IMR-90 (cell line): ENCODE measurements at regions not wholly inside any gene's neighbourhood (a gene's known extent, or its start where the extent isn't known, plus 50 kb on each side); places are given as distances from the start of the nearest gene placed in this dataset.

Source experiments
- ATAC-seq: fragments of 200-7000 bp; cut with Tn5 transposase; 2 replicates; pipeline ENCODE4 v1.9.1; 2020; ENCODE audit warnings: low read depth, mild to moderate bottlenecking, moderate library complexity
- BruUV-seq: library from RNA; stranded (reverse); fragments of 400-500 nt; replicated peaks from 2 replicates; lab custom pipeline; 2021; lab: Mats Ljungman, UMichigan
- CTCF ChIA-PET: fragments of 300-600 bp; formaldehyde crosslinking; extraction: SDS; loops from one replicate; lab custom pipeline; 2021; ENCODE audit warnings: antibody characterized with exemption; lab: Yijun Ruan, JAX
- POLR2A ChIA-PET: fragments of 300-600 bp; sonication (Branson Sonifier 250); formaldehyde crosslinking; loops from one replicate; lab custom pipeline; 2022; ENCODE audit warnings: antibody characterized with exemption; ENCODE audit not compliant: unreplicated experiment; lab: Charles Lee
- DNase-seq: peaks from one replicate; pipeline ENCODE4 v3.0.0; 2013
- H2AFZ ChIP-seq: replicated peaks from 2 replicates; pipeline ENCODE3; 2013; ENCODE audit warnings: low read length, mild to moderate bottlenecking; ENCODE audit not compliant: poor library complexity
- H2AK5ac ChIP-seq: 2 replicates; pipeline ENCODE4 v1.6.1; 2013; ENCODE audit warnings: low read depth, low read length, inconsistent platforms
- H2AK9ac ChIP-seq: replicated peaks from 2 replicates; pipeline ENCODE3; 2013; ENCODE audit warnings: mild to moderate bottlenecking, low read depth, low read length, moderate library complexity; ENCODE audit not compliant: poor library complexity
- H2BK120ac ChIP-seq: 2 replicates; pipeline ENCODE4 v1.6.1; 2013; ENCODE audit warnings: low read depth, low read length, inconsistent platforms
- H2BK15ac ChIP-seq: 3 replicates; pipeline ENCODE4 v1.6.1; 2013; ENCODE audit warnings: low read depth, low read length, inconsistent platforms
- H2BK20ac ChIP-seq: 2 replicates; pipeline ENCODE4 v1.6.1; 2013; ENCODE audit warnings: low read depth, mild to moderate bottlenecking, inconsistent platforms, low read length, moderate library complexity
- H2BK5ac ChIP-seq: 2 replicates; pipeline ENCODE4 v1.6.1; 2013; ENCODE audit warnings: mild to moderate bottlenecking, low read depth, low read length, inconsistent platforms; ENCODE audit not compliant: poor library complexity, severe bottlenecking
- H3K14ac ChIP-seq: replicated peaks from 2 replicates; pipeline ENCODE4 v1.6.1; 2013; ENCODE audit warnings: low read depth, low read length, inconsistent platforms
- H3K18ac ChIP-seq: 2 replicates; pipeline ENCODE4 v1.6.1; 2013; ENCODE audit warnings: low read depth, low read length, control low read depth
- H3K23ac ChIP-seq: 2 replicates; pipeline ENCODE4 v1.6.1; 2013; ENCODE audit warnings: low read depth, low read length, inconsistent platforms
- H3K27ac ChIP-seq: 2 replicates; pipeline ENCODE4 v1.5.1; 2013; ENCODE audit warnings: mild to moderate bottlenecking, control low read depth, low read length; ENCODE audit not compliant: insufficient read depth
- H3K27me3 ChIP-seq: 2 replicates; pipeline ENCODE4 v1.6.1; 2013; ENCODE audit warnings: low read length; ENCODE audit not compliant: control insufficient read depth, insufficient read depth
- H3K36me3 ChIP-seq: 2 replicates; pipeline ENCODE4 v1.6.1; 2013; ENCODE audit warnings: low read length, mixed read lengths; ENCODE audit not compliant: control insufficient read depth, insufficient read depth
- H3K4ac ChIP-seq: 2 replicates; pipeline ENCODE4 v1.6.1; 2013; ENCODE audit warnings: low read depth, low read length, inconsistent platforms
- H3K4me1 ChIP-seq: 2 replicates; pipeline ENCODE4 v1.6.1; 2013; ENCODE audit warnings: low read length, mixed read lengths; ENCODE audit not compliant: control insufficient read depth, insufficient read depth
- H3K4me2 ChIP-seq: 2 replicates; pipeline ENCODE4 v1.6.1; 2013; ENCODE audit warnings: low read depth, mild to moderate bottlenecking, control low read depth, low read length, moderate library complexity
- H3K4me3 ChIP-seq: 2 replicates; pipeline ENCODE4 v1.5.1; 2013; ENCODE audit warnings: low read depth, mild to moderate bottlenecking, control low read depth, low read length, moderate library complexity; ENCODE audit not compliant: insufficient read depth
- H3K56ac ChIP-seq: 2 replicates; pipeline ENCODE4 v1.6.1; 2013; ENCODE audit warnings: low read length, inconsistent platforms; ENCODE audit not compliant: insufficient read depth; ENCODE audit errors: extremely low read depth
- H3K79me1 ChIP-seq, 2 experiments: 2 replicates each; pipeline ENCODE4 v1.6.1; 2013; ENCODE audit warnings: low read length in 2 of 2, inconsistent platforms in 1 of 2, low read depth in 1 of 2
- H3K9ac ChIP-seq: 2 replicates; pipeline ENCODE4 v1.6.1; 2013; ENCODE audit warnings: low read depth, low read length, control low read depth
- H3K9me1 ChIP-seq: 2 replicates; pipeline ENCODE4 v1.6.1; 2013; ENCODE audit warnings: low read length, inconsistent platforms; ENCODE audit not compliant: insufficient read depth
- H3K9me3 ChIP-seq: 2 replicates; pipeline ENCODE4 v1.6.1; 2013; ENCODE audit warnings: low read length; ENCODE audit not compliant: control insufficient read depth, insufficient read depth
- H4K20me1 ChIP-seq: 2 replicates; pipeline ENCODE4 v1.6.1; 2013; ENCODE audit warnings: low read length, inconsistent platforms; ENCODE audit not compliant: insufficient read depth
- H4K5ac ChIP-seq: 2 replicates; pipeline ENCODE4 v1.6.1; 2013; ENCODE audit warnings: mild to moderate bottlenecking, low read depth, low read length, control low read depth
- H4K8ac ChIP-seq, 2 experiments: 2 replicates each; pipeline ENCODE4 v1.6.1; 2013; ENCODE audit warnings: low read depth in 2 of 2, low read length in 2 of 2, control low read depth in 1 of 2, inconsistent platforms in 1 of 2
- H4K91ac ChIP-seq: 2 replicates; pipeline ENCODE4 v1.6.1; 2013; ENCODE audit warnings: low read depth, low read length, inconsistent platforms; ENCODE audit not compliant: insufficient read depth
- BHLHE40 ChIP-seq: fragments of 150-350 bp; IDR thresholded peaks from 2 replicates; pipeline ENCODE4 v1.6.1; 2016; ENCODE audit warnings: mild to moderate bottlenecking, low read depth, low read length
- CEBPB ChIP-seq: IDR thresholded peaks from 2 replicates; pipeline ENCODE4 v1.6.1; 2012; ENCODE audit warnings: low read depth, low read length, improper control_type of control experiment
- CHD1 ChIP-seq: IDR thresholded peaks from 2 replicates; pipeline ENCODE4 v1.6.1; 2012; ENCODE audit warnings: low read depth, low read length, improper control_type of control experiment
- ELK1 ChIP-seq: fragments of 150-350 bp; IDR thresholded peaks from 2 replicates; pipeline ENCODE4 v1.6.1; 2016; ENCODE audit warnings: low read depth, mild to moderate bottlenecking, low read length, moderate library complexity, borderline replicate concordance
- FOS ChIP-seq: fragments of 150-350 bp; IDR thresholded peaks from 2 replicates; pipeline ENCODE4 v1.6.1; 2016; ENCODE audit warnings: low read depth, low read length
- MAFK ChIP-seq: IDR thresholded peaks from 2 replicates; pipeline ENCODE4 v1.6.1; 2012; ENCODE audit warnings: low read depth, low read length, improper control_type of control experiment
- MAZ ChIP-seq: IDR thresholded peaks from 2 replicates; pipeline ENCODE4 v1.6.1; 2012; ENCODE audit warnings: low read depth, mild to moderate bottlenecking, low read length, improper control_type of control experiment, moderate library complexity, borderline replicate concordance
- NFE2L2 ChIP-seq: fragments of 150-350 bp; IDR thresholded peaks from 2 replicates; pipeline ENCODE4 v1.6.1; 2016; ENCODE audit warnings: low read depth, mild to moderate bottlenecking, low read length
- RAD21 ChIP-seq: IDR thresholded peaks from 2 replicates; pipeline ENCODE4 v1.6.1; 2012; ENCODE audit warnings: low read length, improper control_type of control experiment
- RCOR1 ChIP-seq: IDR thresholded peaks from 2 replicates; pipeline ENCODE4 v1.6.1; 2012; ENCODE audit warnings: mild to moderate bottlenecking, low read length, improper control_type of control experiment; ENCODE audit not compliant: insufficient replicate concordance
- RFX5 ChIP-seq: IDR thresholded peaks from 2 replicates; pipeline ENCODE4 v1.8.0; 2012; ENCODE audit warnings: low read depth, mild to moderate bottlenecking, low read length, moderate library complexity
- SMC3 ChIP-seq: fragments of 150-350 bp; IDR thresholded peaks from 2 replicates; pipeline ENCODE4 v1.6.1; 2016; ENCODE audit warnings: low read depth, mild to moderate bottlenecking, antibody characterized with exemption, low read length, moderate library complexity
- WGBS, 2 experiments: methylation state at CpG; one replicate each; pipeline versions ENCODE4 v1.1.5 to v1.1.7; 2013; ENCODE audit warnings: missing lambda C conversion rate in 2 of 2; ENCODE audit not compliant: insufficient read length in 1 of 2; ENCODE audit errors: extremely low coverage in 2 of 2; 5-methylcytosine and 5-hydroxymethylcytosine counted together
- dilution Hi-C: fragments of 300-500 bp; cut with HindIII; formaldehyde crosslinking; loops from one replicate; pipeline ENCODE4 v1.14.3; 2018; ENCODE audit warnings: low sequenced_read_pairs; ENCODE audit not compliant: unreplicated experiment
- in situ Hi-C: fragments of 300-500 bp; cut with MboI; formaldehyde crosslinking; loops from 3 replicates; pipeline ENCODE4 v1.14.3; 2019; ENCODE audit warnings: low sequenced_read_pairs, inconsistent platforms, mixed read lengths
- intact Hi-C: fragments of 100-400 bp; cut with micrococcal nuclease; formaldehyde crosslinking; loops from 2 replicates; pipeline ENCODE4 v1.10.0; 2022
- TF ChIP-seq, protein P1 (sequence below): fragments of 150-350 bp; IDR thresholded peaks from 2 replicates; pipeline ENCODE4 v1.6.1; 2017; ENCODE audit warnings: mild to moderate bottlenecking, antibody characterized with exemption, low read length, low read depth

- H3K4me3 ChIP-seq, result no peak overlapping the region
- no peak overlapping the region for H2AK9ac ChIP-seq
- no peak overlapping the region for H3K56ac ChIP-seq
- intact Hi-C loops, result no loop called here
- ChIA-PET POLR2A (no interaction called here), CTCF (interaction anchor here (0.7 kb wide), 1 partner anchor 240 kb away, joined by 4 read pairs; no protein-coding TSS in a partner anchor)
- no peaks in the 10 kb centered on the region for H4K20me1 ChIP-seq
- H2BK15ac ChIP-seq, result no peak overlapping the region
- in situ Hi-C loops, result no loop called here
- ATAC-seq (peak; percentile 50), DNase-seq (peak; percentile 85)
- H4K8ac ChIP-seq, result no peak overlapping the region
- TF ChIP-seq ELK1, result no peak
- TF ChIP-seq CEBPB, result no peak
- no peak for TF ChIP-seq CHD1
- no peak for TF ChIP-seq NFE2L2
- no peak for TF ChIP-seq MAZ
- TF ChIP-seq RAD21, result no peak
- TF ChIP-seq BHLHE40, result no peak
- no peak for TF ChIP-seq MAFK
- no peak for TF ChIP-seq SMC3
- TF ChIP-seq FOS, result no peak
- TF ChIP-seq RCOR1, result no peak
- TF ChIP-seq, protein P1, sequence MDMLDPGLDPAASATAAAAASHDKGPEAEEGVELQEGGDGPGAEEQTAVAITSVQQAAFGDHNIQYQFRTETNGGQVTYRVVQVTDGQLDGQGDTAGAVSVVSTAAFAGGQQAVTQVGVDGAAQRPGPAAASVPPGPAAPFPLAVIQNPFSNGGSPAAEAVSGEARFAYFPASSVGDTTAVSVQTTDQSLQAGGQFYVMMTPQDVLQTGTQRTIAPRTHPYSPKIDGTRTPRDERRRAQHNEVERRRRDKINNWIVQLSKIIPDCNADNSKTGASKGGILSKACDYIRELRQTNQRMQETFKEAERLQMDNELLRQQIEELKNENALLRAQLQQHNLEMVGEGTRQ, result no peak
- TF ChIP-seq RFX5, result no peak
- H2AK5ac ChIP-seq, result no peak overlapping the region
- H3K79me1 ChIP-seq, result no peaks in the 10 kb centered on the region
- no peak overlapping the region for H3K14ac ChIP-seq
- no CpG with 5 or more reads among the region's 2 CpGs for WGBS, 2 experiments
- H2AFZ ChIP-seq, result no peak overlapping the region
- BruUV-seq, result no TSS peak
- dilution Hi-C loops, result no loop called here
- H3K9ac ChIP-seq, result no peak overlapping the region
- no peak overlapping the region for H3K4ac ChIP-seq
- H3K9me1 ChIP-seq, result peaks cover 3% of the 10 kb centered on the region; the same call in 1 of the 2 replicates
- no peak overlapping the region for H3K18ac ChIP-seq
- H3K4me1 ChIP-seq, result no peaks in the 10 kb centered on the region
- no peaks in the 10 kb centered on the region for H3K9me3 ChIP-seq
- H3K23ac ChIP-seq, result no peak overlapping the region
- H2BK5ac ChIP-seq, result no peak overlapping the region
- no peak overlapping the region for H4K91ac ChIP-seq
- no peaks in the 10 kb centered on the region for H3K36me3 ChIP-seq
- H3K27ac ChIP-seq, result no peak overlapping the region
- no peak overlapping the region for H2BK120ac ChIP-seq
- no peaks in the 10 kb centered on the region for H3K27me3 ChIP-seq
- H2BK20ac ChIP-seq, result no peak overlapping the region
- H4K5ac ChIP-seq, result no peak overlapping the region
- no peak overlapping the region for H3K4me2 ChIP-seq
These were observed 581.9 kb upstream of the ZNF717 start for GRCh38 chr3:76367281-76367680.
